Esophagus squamous epithelium (tissue), 4 donors: ENCODE measurements at regions not wholly inside any gene's neighbourhood (a gene's known extent, or its start where the extent isn't known, plus 50 kb on each side); places are given as distances from the start of the nearest gene placed in this dataset.

Experiments
- CTCF ChIP-seq, 6 experiments: fragments of 450-650 bp in 4 of 6; fragments of 200-600 bp in 2 of 6; sonication (generic) in 2 of 6; IDR thresholded peaks; one replicate each; pipeline ENCODE4 v1.5.1; 2016 to 2019; ENCODE audit warnings: antibody characterized with exemption in 6 of 6, mild to moderate bottlenecking in 4 of 6, moderate library complexity in 4 of 6
- POLR2A ChIP-seq, 4 donors: fragments of 450-650 bp; IDR thresholded peaks; one replicate each; pipeline ENCODE4 v1.6.1; 2017; ENCODE audit warnings: antibody characterized with exemption in 4 of 4, mild to moderate bottlenecking in 4 of 4, moderate library complexity in 3 of 4

GRCh38 chr2:147615726-147616125 lies 229.1 kb upstream of the ACVR2A start:
- TF ChIP-seq POLR2A (IDR thresholded peaks at IDR 0.05): no peak
- TF ChIP-seq CTCF (IDR thresholded peaks at IDR 0.05): no peak
